ENCODE measurements at regions not wholly inside any gene's neighbourhood (a gene's known extent, or its start where the extent isn't known, plus 50 kb on each side); places are given as distances from the start of the nearest gene placed in this dataset.

DNA sequence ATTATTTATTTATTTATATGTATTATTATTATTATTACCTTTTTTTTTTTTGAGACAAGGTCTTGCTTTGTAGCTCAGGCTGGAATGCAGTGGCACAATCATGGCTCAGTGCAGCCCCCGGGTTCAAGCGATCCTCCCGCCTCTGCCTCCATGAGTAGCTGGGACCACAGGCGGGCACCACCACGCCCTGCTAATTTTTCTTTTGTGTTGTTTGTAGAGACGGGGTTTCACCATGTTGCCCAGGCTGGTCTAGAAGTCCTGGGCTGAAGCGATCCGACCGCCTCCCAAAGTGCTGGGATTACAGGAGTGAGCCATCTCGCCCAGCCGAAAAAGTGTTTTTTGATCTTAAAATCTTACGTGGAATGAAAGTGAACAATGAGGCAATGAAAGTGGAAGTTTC, 79.4 kb upstream of the C1GALT1 start:
- Mint-ChIP-seq H3K4me1 (no peaks in the 10 kb centered on the region), H3K9me3 (no peaks in the 10 kb centered on the region), H3K4me3 (no peak overlapping the region), H3K27me3 (no peaks in the 10 kb centered on the region), H3K36me3 (ENCODE audit: low read depth) (no peaks in the 10 kb centered on the region), H3K27ac (no peak overlapping the region)
- no peak for ATAC-seq (replicated peaks)

DNA sequence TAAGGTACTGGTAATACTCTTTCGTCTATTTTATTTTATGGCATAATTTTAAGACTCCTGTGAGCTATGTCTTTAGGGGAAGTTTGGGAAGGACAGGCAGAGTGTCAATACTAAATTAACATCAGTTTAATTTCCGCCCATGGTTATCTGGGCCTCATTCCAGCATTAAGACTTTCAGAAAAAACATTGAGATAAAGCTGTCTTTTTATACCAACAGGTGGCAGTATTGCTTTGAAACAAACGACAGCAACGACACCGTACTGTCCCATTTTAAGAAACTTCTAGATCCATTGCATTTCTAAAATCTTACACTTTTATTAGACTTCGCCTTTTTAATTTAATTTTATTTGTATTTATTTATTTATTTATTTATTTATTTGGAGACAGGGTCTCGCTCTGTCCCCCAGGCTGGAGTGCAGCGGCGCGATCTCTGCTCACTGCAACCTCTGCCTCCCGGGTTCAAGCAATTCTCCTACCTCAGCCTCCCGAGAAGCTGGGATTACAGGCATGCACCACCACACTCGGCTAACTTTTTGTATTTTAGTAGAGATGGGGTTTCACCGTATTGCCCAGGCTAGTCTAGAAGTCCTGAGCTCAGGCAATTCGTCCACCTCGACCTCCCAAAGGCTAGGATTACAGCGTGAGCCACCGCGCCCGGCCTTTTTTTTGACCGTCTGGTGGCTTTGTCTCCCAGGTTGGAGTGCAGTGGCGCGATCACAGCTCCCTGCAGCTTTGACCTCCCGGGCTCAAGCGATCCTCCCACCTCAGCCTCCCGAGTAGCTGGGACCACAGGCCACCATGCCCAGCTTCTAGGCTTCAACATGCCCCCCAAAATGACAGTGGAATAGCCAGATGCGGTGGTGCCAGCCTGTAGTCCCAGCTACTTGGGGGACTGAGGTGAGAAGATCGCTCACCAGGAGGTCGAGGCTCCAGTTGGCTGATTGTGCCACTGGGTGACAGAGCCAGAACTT, 78.7 kb upstream of the C1GALT1 start:
- Mint-ChIP-seq H3K4me3 (no peak overlapping the region), H3K9me3 (no peaks in the 10 kb centered on the region), H3K27ac (no peak overlapping the region), H3K4me1 (no peaks in the 10 kb centered on the region), H3K27me3 (no peaks in the 10 kb centered on the region), H3K36me3 (ENCODE audit: low read depth) (no peaks in the 10 kb centered on the region)
- ATAC-seq (replicated peaks): peak; percentile 64

DNA sequence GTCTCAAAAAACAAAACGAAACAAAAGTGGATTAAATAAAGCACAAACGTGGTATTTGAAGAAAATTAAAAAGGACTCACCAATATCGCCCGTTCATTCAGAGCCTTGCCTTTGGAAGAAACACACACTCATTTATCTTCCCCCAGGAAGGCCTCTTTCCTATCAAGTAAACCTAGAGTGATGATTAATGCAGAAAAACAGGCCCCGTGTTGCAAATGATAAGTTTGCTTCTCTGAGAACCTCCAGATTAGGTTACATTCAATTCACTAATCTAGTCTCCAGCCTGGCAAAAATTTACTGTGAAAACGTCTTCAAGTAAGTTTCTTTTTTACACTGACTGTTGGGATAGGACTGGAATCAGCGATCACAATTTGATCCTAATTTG, 78.0 kb upstream of the C1GALT1 start:
- no peaks in the 10 kb centered on the region for H3K27me3 Mint-ChIP-seq
- H3K4me1 Mint-ChIP-seq: no peaks in the 10 kb centered on the region
- H3K9me3 Mint-ChIP-seq: no peaks in the 10 kb centered on the region
- no peak for ATAC-seq (replicated peaks)
- no peak overlapping the region for H3K27ac Mint-ChIP-seq
- no peaks in the 10 kb centered on the region for H3K36me3 Mint-ChIP-seq (ENCODE audit: low read depth)
- H3K4me3 Mint-ChIP-seq: no peak overlapping the region

DNA sequence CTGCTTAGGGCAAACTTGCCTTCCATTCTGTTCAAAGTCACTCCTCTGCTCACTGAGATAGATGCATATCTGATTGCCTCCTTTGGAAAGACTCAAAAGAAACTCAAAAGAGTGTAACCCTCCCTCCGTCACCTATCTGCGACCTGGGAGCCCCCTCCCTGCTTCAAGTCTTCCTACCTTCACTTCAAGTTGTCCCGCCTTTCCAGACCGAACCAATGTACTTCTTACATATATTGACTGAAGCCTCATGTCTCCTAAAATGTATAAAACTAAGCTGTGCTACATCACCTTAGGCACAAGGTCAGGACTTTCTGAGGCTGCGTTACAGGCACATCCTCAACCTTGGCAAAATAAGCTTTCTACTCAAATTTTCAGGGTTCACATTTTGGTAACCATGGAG, 77.4 kb upstream of the C1GALT1 start:
- H3K4me3 Mint-ChIP-seq: no peak overlapping the region
- no peak for ATAC-seq (replicated peaks)
- no peaks in the 10 kb centered on the region for H3K36me3 Mint-ChIP-seq (ENCODE audit: low read depth)
- H3K4me1 Mint-ChIP-seq: no peaks in the 10 kb centered on the region
- no peaks in the 10 kb centered on the region for H3K9me3 Mint-ChIP-seq
- no peaks in the 10 kb centered on the region for H3K27me3 Mint-ChIP-seq
- H3K27ac Mint-ChIP-seq: no peak overlapping the region

DNA sequence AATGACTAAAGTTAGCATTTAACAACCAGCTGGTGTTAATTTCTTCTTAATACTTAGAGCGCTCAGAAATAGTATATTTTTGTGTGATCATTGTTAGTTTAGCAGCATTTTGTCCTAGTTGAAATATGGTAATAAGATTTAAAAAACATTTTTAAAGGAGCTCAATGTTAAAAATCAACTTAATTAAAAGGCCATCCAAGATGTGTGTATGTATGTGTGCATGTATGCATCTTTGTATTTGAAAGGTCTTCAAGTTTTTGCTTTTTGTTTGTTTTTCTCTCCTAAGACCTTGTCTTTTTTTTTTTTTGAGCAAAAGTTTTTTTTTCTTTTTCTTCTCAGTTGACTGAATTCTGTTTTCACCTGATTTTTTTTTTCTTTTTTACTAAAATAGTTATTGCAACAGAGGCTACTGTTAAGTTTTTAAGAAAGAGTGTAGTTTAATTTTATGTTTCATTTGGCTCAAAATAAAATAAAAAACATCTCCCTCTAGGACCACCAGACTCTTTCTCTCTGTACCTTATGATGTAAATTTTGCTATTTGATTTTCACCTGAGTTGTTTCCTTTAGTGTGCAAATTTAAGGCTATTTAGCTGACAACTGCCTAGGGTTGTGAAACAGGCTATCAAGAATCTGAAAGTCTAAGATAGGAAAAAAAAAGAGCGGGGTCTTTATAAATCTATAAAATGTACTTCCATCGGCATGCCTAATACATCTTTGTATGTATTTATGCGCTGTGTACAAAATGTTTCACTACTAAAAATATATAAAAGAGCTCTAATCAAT, 76.4 kb upstream of the C1GALT1 start:
- no peak overlapping the region for H3K27ac Mint-ChIP-seq
- H3K4me1 Mint-ChIP-seq: no peaks in the 10 kb centered on the region

DNA sequence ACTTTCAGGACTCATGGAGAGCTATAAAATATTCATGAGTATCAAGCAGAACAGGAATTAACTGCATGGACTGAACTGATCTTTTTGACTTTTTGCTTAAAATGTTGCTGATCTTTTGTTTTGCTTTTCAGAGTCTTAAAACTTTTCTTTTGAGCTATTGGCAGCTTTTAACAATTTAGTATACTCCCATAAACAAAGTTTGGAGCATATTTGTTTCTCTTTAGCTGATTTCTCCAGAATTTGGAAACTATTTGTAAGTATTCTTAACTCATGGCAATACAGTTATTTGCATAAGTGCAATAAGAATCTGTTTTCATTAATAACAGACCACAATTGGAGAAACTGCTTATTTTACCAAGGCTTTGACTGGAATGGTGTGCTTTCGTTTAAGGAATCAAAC, 73.4 kb upstream of the C1GALT1 start:
- Mint-ChIP-seq H3K9me3 (no peaks in the 10 kb centered on the region), H3K4me1 (no peaks in the 10 kb centered on the region), H3K27me3 (no peaks in the 10 kb centered on the region), H3K36me3 (ENCODE audit: low read depth) (no peaks in the 10 kb centered on the region), H3K4me3 (no peak overlapping the region), H3K27ac (no peak overlapping the region)
- no peak for ATAC-seq (replicated peaks)

More for the DNA sequence above, 76.4 kb upstream of the C1GALT1 start:
- H3K9me3 Mint-ChIP-seq: no peaks in the 10 kb centered on the region
- H3K4me3 Mint-ChIP-seq: no peak overlapping the region
- H3K27me3 Mint-ChIP-seq: no peaks in the 10 kb centered on the region
- no peak for ATAC-seq (replicated peaks)
- no peaks in the 10 kb centered on the region for H3K36me3 Mint-ChIP-seq (ENCODE audit: low read depth)

DNA sequence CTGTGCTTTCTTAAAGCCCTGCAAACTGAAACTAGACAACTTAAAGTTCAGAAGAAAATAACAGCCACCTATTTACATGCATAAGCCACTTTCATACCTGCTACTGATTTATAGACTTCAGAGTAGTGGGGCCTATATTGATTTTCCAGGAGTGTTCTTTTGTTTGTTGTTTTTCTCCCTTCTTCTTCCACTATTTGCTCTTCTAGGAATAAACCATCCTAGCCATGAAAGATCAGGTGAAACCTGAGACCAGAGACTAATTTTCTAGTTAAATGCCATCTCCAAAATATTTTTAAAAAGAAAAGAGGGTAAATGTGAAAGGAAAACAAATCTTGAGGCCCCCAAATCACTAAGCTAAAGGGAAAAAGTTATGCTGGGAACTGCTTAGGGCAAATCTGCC, 72.4 kb upstream of the C1GALT1 start:
- no peak for ATAC-seq (replicated peaks)
- Mint-ChIP-seq H3K36me3 (ENCODE audit: low read depth) (no peaks in the 10 kb centered on the region), H3K9me3 (no peaks in the 10 kb centered on the region), H3K27me3 (no peaks in the 10 kb centered on the region), H3K4me1 (no peaks in the 10 kb centered on the region), H3K27ac (no peak overlapping the region), H3K4me3 (no peak overlapping the region)

DNA sequence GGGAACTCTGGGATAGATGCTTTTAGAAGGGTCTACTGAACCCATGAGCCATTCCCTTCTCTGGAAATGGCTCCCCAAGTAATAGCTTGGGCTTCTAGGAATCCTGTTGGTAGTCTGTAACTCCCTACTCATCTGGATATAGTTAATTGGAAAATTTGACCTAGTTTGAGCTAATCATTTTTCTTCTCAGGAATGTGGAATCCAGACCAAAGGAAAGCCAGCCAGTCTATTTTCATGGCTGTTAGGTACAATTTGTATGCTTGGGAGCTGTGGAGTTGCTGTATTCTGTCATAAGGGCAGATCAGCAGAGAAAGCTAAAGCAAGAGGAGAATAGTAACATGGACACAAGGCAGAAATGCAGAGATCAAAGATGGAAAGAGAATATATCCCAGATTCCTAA, 71.6 kb upstream of the C1GALT1 start:
- Mint-ChIP-seq H3K4me3 (no peak overlapping the region), H3K4me1 (no peaks in the 10 kb centered on the region), H3K36me3 (ENCODE audit: low read depth) (no peaks in the 10 kb centered on the region), H3K27me3 (no peaks in the 10 kb centered on the region), H3K9me3 (no peaks in the 10 kb centered on the region), H3K27ac (no peak overlapping the region)
- no peak for ATAC-seq (replicated peaks)

DNA sequence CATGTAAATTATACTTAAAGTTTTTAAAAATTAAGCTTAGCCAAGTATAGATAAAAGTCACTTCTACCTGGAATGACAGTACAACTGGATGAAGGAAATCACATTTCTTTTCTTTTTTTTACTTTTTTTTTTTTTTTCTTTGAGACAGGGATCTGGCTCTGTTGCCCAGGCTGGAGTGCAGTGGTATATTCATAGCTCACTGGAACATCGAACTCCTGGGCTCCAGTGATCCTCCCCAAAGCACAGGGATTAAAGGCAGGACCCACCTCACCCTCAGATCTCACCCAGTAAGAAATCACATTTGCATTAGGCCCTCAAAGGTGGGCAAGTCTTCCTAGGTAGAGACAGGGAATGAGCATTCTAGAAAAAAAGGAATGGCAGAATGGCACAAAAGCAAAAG, 69.5 kb upstream of the C1GALT1 start:
- no peak overlapping the region for H3K27ac Mint-ChIP-seq
- H3K4me1 Mint-ChIP-seq: no peaks in the 10 kb centered on the region
- no peaks in the 10 kb centered on the region for H3K36me3 Mint-ChIP-seq (ENCODE audit: low read depth)
- no peak overlapping the region for H3K4me3 Mint-ChIP-seq
- no peaks in the 10 kb centered on the region for H3K27me3 Mint-ChIP-seq
- no peaks in the 10 kb centered on the region for H3K9me3 Mint-ChIP-seq
- no peak for ATAC-seq (replicated peaks)

DNA sequence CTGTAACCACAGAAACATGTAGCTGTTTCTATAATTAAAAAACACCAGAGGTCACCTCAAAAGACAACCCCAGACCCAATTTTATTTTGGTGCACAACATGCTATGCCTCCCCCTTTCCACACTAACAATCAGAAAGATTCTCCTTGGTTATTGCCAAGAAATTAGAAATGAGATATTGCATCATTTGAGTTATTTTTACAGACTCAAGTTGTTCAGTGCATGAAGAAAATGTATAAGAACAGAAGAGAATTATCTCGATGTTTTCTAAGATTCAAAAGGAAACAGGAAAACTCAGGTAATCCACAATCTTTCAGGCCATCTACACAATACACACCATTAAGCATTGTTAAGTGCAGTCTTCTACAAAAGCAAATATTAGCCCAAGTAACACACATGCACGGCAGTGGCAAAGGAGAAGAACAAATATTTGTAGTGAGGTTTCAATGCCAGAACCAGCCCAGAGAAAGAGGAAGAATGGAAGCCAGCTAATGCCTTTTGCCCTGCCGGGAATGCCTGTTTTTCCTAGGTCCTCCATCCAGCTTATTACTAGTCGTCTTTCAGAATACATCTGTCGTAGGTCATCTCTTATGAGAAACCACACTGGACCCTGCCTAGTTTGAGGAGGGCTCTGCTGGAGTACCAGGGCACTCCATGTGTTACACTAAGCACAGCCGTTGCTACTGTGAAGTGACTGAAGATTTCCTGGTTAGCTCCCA, 67.6 kb upstream of the C1GALT1 start:
- H3K4me1 Mint-ChIP-seq: no peaks in the 10 kb centered on the region
- H3K27ac Mint-ChIP-seq: no peak overlapping the region
- no peak for ATAC-seq (replicated peaks)
- H3K4me3 Mint-ChIP-seq: no peak overlapping the region
- no peaks in the 10 kb centered on the region for H3K9me3 Mint-ChIP-seq
- H3K27me3 Mint-ChIP-seq: no peaks in the 10 kb centered on the region
- no peaks in the 10 kb centered on the region for H3K36me3 Mint-ChIP-seq (ENCODE audit: low read depth)

DNA sequence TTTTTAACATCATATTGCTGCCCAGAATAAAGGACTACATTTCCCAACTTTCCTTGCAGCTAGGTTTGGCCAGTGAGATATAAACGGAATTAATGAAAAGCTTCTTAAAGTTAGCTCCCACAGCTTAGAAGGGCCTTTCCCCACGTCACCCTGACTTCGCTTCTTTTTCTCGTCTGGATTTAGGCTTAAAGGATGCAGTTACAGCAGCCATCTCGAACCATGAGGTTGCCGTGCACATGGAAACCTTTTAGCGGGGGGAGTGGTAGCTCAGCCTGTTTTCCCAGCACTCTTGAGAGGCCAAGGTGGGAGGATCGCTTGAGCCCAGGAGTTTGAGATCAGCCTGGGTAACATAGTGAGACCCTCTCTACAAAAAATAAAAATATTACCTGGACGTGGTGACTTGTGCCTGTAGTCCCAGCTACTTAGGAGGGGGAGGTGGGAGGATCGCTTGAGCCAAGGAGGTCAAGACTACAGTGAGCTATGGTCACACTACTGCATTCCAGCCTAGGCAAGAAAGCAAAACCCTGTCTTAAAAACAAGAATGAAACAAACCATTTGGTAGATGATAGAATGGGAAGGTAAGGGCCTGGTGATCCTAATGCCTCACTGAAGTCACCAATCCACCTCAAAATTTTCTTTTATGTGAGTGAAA, 64.3 kb upstream of the C1GALT1 start:
- H3K36me3 Mint-ChIP-seq (ENCODE audit: low read depth): no peaks in the 10 kb centered on the region
- no peaks in the 10 kb centered on the region for H3K27me3 Mint-ChIP-seq
- H3K27ac Mint-ChIP-seq: no peak overlapping the region
- no peaks in the 10 kb centered on the region for H3K4me1 Mint-ChIP-seq
- no peak overlapping the region for H3K4me3 Mint-ChIP-seq
- no peaks in the 10 kb centered on the region for H3K9me3 Mint-ChIP-seq
- no peak for ATAC-seq (replicated peaks)

DNA sequence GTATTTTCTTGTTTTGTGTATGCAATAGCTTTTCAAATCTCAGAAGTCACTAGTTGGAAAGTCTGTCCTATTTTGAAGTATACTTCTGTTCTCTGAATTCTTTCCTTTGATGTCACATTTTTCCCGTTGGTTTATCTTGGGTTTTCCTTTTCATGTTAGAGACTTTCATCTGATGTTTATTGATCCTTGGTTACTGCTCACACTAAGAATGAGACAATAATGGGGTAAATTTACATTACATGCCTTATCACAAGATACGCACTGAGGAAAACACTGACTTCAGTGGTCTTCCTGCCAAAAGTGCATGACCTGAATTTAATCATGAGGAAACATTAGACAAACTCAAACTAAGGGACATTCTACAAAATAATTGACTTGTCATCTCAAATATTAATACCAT, 63.5 kb upstream of the C1GALT1 start:
- Mint-ChIP-seq H3K4me3 (no peak overlapping the region), H3K27ac (no peak overlapping the region), H3K4me1 (no peaks in the 10 kb centered on the region), H3K27me3 (no peaks in the 10 kb centered on the region), H3K9me3 (peaks cover 3% of the 10 kb centered on the region), H3K36me3 (ENCODE audit: low read depth) (no peaks in the 10 kb centered on the region)
- no peak for ATAC-seq (replicated peaks)

DNA sequence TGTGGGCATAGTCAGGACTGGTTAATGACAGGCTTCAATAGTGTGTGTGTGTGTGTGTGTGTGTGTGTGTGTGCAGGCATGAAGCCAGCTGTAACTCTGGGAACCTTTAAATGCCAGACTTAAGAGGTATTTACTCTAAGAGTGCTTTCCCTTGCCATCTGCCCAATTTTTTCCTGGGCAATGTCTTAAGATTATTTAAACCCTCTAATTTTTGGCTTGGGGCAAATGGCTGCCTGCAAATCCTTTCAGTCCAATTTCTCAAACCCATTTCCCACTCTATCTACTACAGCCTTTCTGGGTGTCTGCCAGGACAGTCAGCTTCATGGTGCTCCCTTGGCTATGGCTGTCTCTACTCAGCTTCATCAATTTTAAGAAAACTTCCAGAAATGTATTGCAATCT, 62.6 kb upstream of the C1GALT1 start:
- ATAC-seq (replicated peaks): no peak
- Mint-ChIP-seq H3K9me3 (peaks cover 3% of the 10 kb centered on the region), H3K36me3 (ENCODE audit: low read depth) (no peaks in the 10 kb centered on the region), H3K4me1 (no peaks in the 10 kb centered on the region), H3K27ac (no peak overlapping the region), H3K27me3 (no peaks in the 10 kb centered on the region), H3K4me3 (no peak overlapping the region)

DNA sequence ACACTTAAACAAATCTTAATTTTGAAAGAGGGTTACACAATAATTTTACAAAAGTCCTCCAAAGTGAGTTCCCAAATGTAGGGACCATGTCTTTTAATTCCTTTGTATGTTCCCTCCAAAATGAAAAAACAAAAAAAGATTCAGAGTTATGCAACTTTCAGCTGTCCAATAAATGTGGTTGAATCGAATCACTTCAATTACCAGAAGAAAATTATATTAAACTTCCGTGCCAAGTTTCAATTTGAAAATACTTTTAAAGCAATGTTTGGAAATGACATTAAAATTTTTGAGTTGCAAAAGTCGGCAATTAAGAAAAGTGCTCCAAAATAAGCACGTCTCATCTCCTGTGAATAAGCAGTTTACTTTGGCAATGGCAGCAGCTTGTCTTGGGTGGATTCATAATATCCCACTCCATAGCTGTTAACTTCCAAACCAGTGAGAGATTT, 60.3 kb upstream of the C1GALT1 start:
- Mint-ChIP-seq H3K36me3 (ENCODE audit: low read depth) (no peaks in the 10 kb centered on the region), H3K4me1 (no peaks in the 10 kb centered on the region), H3K4me3 (no peak overlapping the region), H3K27me3 (no peaks in the 10 kb centered on the region), H3K27ac (no peak overlapping the region), H3K9me3 (peaks cover 3% of the 10 kb centered on the region)
- ATAC-seq (replicated peaks): no peak
